IMR-90 (cell line): ENCODE measurements at regions not wholly inside any gene's neighbourhood (a gene's known extent, or its start where the extent isn't known, plus 50 kb on each side); places are given as distances from the start of the nearest gene placed in this dataset.

Source experiments
- CEBPB ChIP-seq: IDR thresholded peaks from 2 replicates; pipeline ENCODE4 v1.6.1; 2012; ENCODE audit warnings: low read depth, low read length, improper control_type of control experiment
- MAFK ChIP-seq: IDR thresholded peaks from 2 replicates; pipeline ENCODE4 v1.6.1; 2012; ENCODE audit warnings: low read depth, low read length, improper control_type of control experiment
- MAZ ChIP-seq: IDR thresholded peaks from 2 replicates; pipeline ENCODE4 v1.6.1; 2012; ENCODE audit warnings: low read depth, mild to moderate bottlenecking, low read length, improper control_type of control experiment, moderate library complexity, borderline replicate concordance
- MXI1 ChIP-seq: IDR thresholded peaks from 2 replicates; pipeline ENCODE4 v1.6.1; 2012; ENCODE audit warnings: low read depth, mild to moderate bottlenecking, low read length, moderate library complexity, borderline replicate concordance
- POLR2A ChIP-seq: IDR thresholded peaks from 2 replicates; pipeline ENCODE4 v1.6.1; 2012; ENCODE audit warnings: mild to moderate bottlenecking, low read depth, low read length
- RAD21 ChIP-seq: IDR thresholded peaks from 2 replicates; pipeline ENCODE4 v1.6.1; 2012; ENCODE audit warnings: low read length, improper control_type of control experiment
- RCOR1 ChIP-seq: IDR thresholded peaks from 2 replicates; pipeline ENCODE4 v1.6.1; 2012; ENCODE audit warnings: mild to moderate bottlenecking, low read length, improper control_type of control experiment; ENCODE audit not compliant: insufficient replicate concordance
- RFX5 ChIP-seq: IDR thresholded peaks from 2 replicates; pipeline ENCODE4 v1.8.0; 2012; ENCODE audit warnings: low read depth, mild to moderate bottlenecking, low read length, moderate library complexity
- SMC3 ChIP-seq: fragments of 150-350 bp; IDR thresholded peaks from 2 replicates; pipeline ENCODE4 v1.6.1; 2016; ENCODE audit warnings: low read depth, mild to moderate bottlenecking, antibody characterized with exemption, low read length, moderate library complexity
- TF ChIP-seq, protein P1 (sequence below): conservative IDR thresholded peaks from 2 replicates; pipeline ENCODE4 v1.5.1; 2012; ENCODE audit warnings: mild to moderate bottlenecking, low read depth, low read length, improper control_type of control experiment
- TF ChIP-seq, protein P2 (sequence below): fragments of 150-350 bp; IDR thresholded peaks from 2 replicates; pipeline ENCODE4 v1.6.1; 2016; ENCODE audit warnings: low read depth, mild to moderate bottlenecking, low read length, moderate library complexity, borderline replicate concordance
- TF ChIP-seq, protein P3 (sequence below): fragments of 150-350 bp; IDR thresholded peaks from 2 replicates; pipeline ENCODE4 v1.6.1; 2017; ENCODE audit warnings: mild to moderate bottlenecking, antibody characterized with exemption, low read length, low read depth

- TF ChIP-seq, protein P1, sequence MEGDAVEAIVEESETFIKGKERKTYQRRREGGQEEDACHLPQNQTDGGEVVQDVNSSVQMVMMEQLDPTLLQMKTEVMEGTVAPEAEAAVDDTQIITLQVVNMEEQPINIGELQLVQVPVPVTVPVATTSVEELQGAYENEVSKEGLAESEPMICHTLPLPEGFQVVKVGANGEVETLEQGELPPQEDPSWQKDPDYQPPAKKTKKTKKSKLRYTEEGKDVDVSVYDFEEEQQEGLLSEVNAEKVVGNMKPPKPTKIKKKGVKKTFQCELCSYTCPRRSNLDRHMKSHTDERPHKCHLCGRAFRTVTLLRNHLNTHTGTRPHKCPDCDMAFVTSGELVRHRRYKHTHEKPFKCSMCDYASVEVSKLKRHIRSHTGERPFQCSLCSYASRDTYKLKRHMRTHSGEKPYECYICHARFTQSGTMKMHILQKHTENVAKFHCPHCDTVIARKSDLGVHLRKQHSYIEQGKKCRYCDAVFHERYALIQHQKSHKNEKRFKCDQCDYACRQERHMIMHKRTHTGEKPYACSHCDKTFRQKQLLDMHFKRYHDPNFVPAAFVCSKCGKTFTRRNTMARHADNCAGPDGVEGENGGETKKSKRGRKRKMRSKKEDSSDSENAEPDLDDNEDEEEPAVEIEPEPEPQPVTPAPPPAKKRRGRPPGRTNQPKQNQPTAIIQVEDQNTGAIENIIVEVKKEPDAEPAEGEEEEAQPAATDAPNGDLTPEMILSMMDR: no peak
- TF ChIP-seq POLR2A: no peak
- TF ChIP-seq SMC3: no peak
- TF ChIP-seq RFX5: no peak
- TF ChIP-seq, protein P2, sequence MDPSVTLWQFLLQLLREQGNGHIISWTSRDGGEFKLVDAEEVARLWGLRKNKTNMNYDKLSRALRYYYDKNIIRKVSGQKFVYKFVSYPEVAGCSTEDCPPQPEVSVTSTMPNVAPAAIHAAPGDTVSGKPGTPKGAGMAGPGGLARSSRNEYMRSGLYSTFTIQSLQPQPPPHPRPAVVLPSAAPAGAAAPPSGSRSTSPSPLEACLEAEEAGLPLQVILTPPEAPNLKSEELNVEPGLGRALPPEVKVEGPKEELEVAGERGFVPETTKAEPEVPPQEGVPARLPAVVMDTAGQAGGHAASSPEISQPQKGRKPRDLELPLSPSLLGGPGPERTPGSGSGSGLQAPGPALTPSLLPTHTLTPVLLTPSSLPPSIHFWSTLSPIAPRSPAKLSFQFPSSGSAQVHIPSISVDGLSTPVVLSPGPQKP: no peak
- TF ChIP-seq CEBPB: no peak
- TF ChIP-seq RCOR1: no peak
- no peak for TF ChIP-seq RAD21
- TF ChIP-seq MXI1: no peak
- TF ChIP-seq, protein P3, sequence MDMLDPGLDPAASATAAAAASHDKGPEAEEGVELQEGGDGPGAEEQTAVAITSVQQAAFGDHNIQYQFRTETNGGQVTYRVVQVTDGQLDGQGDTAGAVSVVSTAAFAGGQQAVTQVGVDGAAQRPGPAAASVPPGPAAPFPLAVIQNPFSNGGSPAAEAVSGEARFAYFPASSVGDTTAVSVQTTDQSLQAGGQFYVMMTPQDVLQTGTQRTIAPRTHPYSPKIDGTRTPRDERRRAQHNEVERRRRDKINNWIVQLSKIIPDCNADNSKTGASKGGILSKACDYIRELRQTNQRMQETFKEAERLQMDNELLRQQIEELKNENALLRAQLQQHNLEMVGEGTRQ: no peak
- no peak for TF ChIP-seq MAFK
- TF ChIP-seq MAZ: no peak
Measured at GRCh38 chr2:41992056-41992642, 55.7 kb upstream of the PKDCC start.
